Kidney capillary endothelial cell (primary cell): ENCODE measurements at regions not wholly inside any gene's neighbourhood (a gene's known extent, or its start where the extent isn't known, plus 50 kb on each side); places are given as distances from the start of the nearest gene placed in this dataset.
"Not testable (repeated sequence)": the region's sequence is repeated elsewhere in the genome, so short reads cannot be mapped to it uniquely, and the experiment has no call there.

Experiments used
- DNase-seq: peaks from one replicate; pipeline ENCODE4 v3.0.0-alpha.2; 2018; ENCODE audit warnings: low spot score

- no peak for DNase-seq
Observed at GRCh38 chr3:65037861-65038260, 350.1 kb upstream of the ADAMTS9 start.

DNA sequence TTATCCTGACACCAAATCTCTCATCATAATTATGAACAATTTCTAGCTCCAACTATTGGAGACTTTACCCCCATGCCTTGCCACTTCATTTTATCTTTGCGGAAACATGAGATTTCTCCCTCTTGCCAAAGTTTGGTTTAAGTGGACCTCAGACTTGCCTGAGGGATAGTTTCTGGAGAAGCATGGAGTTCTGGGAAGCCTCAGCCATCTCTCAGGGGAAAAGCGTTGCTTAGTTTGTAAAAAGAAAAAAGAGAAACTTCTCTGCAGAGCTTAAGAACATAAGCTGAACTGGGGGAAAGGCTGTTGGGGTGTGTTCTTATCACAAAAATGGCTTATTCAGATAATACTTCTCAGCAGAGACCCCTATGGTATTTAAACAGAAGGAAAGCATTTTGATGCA lies 347.4 kb upstream of the ADAMTS9 start:
- DNase-seq: no peak

GRCh38 chr3:65033576-65033975 lies 345.8 kb upstream of the ADAMTS9 start:
- DNase-seq: peak; percentile 20

DNA sequence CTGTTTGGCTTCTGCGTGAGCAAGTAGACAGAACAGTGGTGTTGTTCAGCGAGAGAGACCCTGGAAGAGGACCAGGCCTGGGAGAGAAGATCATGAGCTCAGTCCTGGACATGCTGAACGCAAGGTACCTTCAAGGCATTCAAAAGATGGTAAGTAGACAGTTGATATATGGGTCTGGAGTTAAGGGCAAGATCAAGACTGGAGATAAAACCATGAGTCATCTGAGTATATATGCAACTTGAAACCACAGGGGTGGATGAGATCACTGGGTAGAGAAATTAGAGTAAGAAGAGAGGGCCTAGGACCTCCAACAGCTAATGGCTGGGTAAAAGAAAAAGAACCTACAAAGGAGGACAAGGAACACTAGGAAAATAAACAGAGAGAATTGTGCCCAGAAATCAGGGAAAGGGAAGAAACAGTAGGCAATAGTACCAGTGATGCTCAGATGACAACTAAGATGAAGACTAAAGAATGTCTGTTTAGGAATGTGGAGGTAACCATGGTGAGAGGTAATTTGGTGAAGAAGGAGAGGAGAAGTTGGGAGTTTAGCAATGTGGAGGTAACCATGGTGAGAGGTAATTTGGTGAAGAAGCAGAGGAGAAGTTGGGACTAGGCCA lies 343.2 kb upstream of the ADAMTS9 start:
- DNase-seq: peak; percentile 25

GRCh38 chr3:65030014-65030627 lies 342.3 kb upstream of the ADAMTS9 start:
- DNase-seq: no peak

GRCh38 chr3:65029130-65029529 lies 341.3 kb upstream of the ADAMTS9 start:
- no peak for DNase-seq

GRCh38 chr3:65028024-65028423 lies 340.2 kb upstream of the ADAMTS9 start:
- DNase-seq: no peak

GRCh38 chr3:65027335-65027734 lies 339.5 kb upstream of the ADAMTS9 start:
- no peak for DNase-seq

DNA sequence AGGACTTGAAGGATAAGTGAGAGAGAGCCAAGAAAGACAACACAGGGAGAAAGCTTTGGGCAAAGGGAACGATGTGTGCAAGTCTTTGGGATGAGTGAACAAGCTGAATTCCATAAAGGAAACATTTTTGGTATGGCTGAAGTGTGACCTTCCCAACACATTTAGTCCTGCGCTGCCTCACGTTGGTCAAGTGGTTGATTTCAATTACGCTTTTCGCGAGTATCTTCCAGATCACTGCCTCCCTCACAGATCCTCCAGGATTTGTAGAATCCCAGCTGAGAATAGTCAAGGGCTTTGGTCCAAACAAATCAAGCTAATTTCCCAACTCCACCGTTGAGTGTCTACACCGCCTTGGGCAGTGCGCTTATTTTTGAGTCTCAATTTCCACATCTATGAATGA lies 338.4 kb upstream of the ADAMTS9 start:
- no peak for DNase-seq

- no peak for DNase-seq
Observed at GRCh38 chr3:65024148-65024547, 336.3 kb upstream of the ADAMTS9 start.

GRCh38 chr3:65020281-65021160 lies 332.7 kb upstream of the ADAMTS9 start:
- DNase-seq: no peak

DNA sequence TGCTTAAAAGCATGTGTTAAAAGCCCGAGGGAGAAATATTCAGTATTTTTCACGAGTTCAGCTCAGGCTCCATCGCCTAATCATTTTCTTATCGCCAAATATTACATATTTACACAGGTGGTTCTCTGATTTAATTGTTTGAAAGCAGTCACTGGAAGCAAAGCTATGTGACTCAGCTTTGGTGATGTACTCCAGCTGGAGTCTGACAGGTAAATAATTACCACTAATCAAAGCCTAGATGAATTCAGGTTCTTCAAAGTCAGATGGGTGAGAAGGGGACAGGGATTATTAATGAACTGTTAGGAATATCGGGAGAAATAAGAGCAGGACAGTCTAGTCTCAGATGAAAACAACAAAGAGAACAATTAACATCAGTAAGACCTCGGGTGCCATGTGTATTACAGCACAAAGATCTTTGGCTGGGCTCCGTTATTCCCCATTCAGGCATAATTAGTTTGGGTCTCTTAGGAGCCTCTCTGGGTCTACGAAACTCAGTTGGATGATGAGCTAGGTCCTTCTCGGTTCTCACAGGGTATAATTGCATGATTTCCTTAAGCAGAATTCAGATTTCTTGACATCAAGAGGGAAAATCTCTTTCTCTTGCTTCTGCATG lies 331.7 kb upstream of the ADAMTS9 start:
- no peak for DNase-seq

DNA sequence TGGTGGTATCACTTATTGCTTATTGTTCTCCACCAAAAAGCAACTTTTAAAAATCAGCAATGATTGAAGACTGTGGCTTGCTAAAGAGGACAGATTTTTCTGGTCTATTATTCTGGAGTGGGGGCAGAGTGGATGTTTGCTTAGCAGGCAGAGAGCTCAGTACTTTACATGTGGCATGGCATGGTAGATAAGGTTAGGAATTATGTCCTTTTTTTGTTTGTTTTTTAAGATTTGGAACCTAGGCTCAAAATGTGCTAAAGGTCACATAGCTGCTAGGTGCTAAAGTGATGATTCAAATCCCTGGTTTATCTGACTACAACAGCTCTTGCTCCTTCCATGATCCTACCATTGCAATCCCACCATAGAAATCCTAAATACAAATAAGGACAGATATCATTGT lies 331.0 kb upstream of the ADAMTS9 start:
- no peak for DNase-seq

DNA sequence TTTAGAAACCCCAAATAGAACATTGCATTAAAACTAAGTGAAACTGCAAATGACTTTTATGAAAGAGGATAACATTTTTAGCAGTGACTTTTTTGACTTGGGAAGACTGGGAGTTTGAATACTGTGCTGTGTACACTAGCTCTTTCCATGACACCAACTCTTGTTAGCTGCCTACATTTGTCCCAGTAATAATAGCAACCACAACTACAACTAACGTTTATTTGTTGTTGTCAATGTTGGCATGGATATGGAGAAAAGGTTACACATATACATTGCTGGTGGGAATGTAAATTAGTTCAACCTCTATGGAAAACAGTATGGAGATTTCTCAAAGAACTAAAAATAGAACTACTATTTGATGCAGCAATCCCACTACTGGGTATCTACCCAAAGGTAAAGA lies 329.6 kb upstream of the ADAMTS9 start:
- DNase-seq: no peak

DNA sequence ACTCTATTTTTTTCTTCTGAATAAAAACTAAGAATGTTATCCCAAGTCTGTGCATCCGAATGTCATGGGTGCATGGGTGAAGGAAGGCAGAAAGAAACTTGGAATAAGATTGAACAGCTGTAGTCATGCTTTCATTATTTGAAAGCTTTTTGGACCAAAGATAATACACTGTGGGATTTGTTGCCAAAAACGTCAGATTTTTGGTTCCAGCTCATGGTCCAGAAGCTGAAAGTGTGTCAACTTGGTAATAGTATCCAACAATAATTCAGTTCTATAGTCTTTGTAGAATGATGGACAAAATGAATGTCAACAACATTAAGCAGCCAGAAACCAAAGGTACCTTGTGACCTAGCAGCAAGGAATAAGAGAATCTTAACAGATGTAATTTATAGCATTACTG lies 327.9 kb upstream of the ADAMTS9 start:
- no peak for DNase-seq

- no peak for DNase-seq
Observed at GRCh38 chr3:65013053-65013452, 325.3 kb upstream of the ADAMTS9 start.

DNA sequence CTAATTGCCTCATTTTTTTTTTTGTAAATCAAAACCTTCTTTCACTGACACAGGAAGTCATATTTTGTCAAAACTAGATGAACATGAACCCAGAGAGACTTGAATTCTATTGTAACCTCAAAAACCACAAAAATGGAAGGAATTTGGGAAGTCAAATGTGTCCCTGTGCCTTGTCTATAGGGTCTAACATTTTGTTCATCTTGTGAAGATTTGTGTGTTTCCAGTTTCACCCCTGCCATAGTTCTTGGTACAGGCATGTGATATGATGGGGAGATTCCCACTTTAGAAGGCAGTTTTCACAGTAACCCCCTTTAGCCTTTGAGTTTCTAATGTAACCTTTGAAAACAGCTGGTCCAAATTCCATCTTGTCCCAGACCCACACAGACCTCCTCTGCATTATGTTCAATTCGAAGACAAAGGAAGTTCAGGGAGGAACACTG lies 318.5 kb upstream of the ADAMTS9 start:
- no peak for DNase-seq

DNA sequence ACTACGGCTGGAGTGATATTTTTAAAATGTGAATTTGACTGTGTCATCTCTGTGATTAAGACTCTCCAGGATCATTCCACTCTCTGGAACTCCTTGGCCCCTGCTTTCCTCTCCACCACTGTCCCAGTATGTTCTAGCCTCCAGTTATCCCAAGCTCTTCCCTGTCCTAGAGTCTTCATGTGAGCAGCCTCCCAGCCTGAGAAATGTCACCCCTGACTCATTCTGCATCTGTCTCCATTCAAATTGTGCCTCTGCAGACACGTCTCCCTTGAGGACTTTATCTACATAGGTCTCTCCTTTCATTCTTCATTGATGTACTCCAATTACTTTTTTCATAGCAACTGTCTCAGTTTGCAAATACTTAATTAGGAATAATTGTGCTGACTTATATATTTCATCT lies 317.7 kb upstream of the ADAMTS9 start:
- DNase-seq: no peak

GRCh38 chr3:65004795-65005295 lies 317.0 kb upstream of the ADAMTS9 start:
- no peak for DNase-seq

DNA sequence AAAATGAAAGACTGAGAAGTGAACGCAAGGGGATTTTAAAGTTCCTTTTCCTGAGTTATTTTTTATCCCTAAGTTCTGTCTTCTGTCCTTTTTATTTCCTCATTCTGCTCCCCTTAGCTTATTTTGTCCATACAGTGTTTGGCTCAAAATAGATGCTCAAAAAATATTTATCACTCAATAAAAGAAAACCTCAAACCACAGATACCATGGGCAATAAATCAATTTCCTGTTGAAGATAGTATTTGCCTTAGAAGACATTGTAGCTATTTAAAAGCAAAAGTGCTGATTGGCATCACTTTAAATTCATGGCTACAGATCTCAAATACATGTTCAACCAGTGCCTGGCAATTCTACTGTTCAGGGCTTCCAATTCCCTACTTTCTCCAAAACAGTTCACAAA lies 316.5 kb upstream of the ADAMTS9 start:
- no peak for DNase-seq

DNA sequence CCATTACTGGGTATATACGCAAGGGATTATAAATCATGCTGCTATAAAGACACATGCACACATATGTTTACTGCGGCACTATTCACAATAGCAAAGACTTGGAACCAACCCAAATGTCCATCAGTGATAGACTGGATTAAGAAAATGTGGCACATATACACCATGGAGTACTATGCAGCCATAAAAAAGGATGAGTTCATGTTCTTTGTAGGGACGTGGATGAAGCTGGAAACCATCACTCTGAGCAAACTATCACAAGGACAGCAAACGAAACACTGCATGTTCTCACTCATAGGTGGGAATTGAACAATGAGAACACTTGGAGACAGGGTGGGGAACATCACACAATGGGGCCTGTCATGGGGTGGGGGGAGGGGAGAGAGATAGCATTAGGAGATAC lies 313.3 kb upstream of the ADAMTS9 start:
- not testable (repeated sequence) for DNase-seq

- DNase-seq: no peak
Observed at GRCh38 chr3:64998317-64998716, 310.5 kb upstream of the ADAMTS9 start.
